ENCODE measurements at regions not wholly inside any gene's neighbourhood (a gene's known extent, or its start where the extent isn't known, plus 50 kb on each side); places are given as distances from the start of the nearest gene placed in this dataset.

GRCh38 chr2:129678751-129679150, 300.7 kb upstream of the RAB6C start:
- H3K27me3 ChIP-seq: no peaks in the 10 kb centered on the region
- TF ChIP-seq POLR2A (IDR thresholded peaks at IDR 0.05) (no peak), CTCF (IDR thresholded peaks at IDR 0.05) (no peak)
- H3K4me1 ChIP-seq: no peaks in the 10 kb centered on the region
- no peak for DNase-seq
- no peaks in the 10 kb centered on the region for H3K36me3 ChIP-seq
- H3K9me3 ChIP-seq: no peaks in the 10 kb centered on the region
- H3K27ac ChIP-seq: no peak overlapping the region
- H3K4me3 ChIP-seq: no peak overlapping the region

- TF ChIP-seq CTCF (IDR thresholded peaks at IDR 0.05) (no peak), POLR2A (IDR thresholded peaks at IDR 0.05) (no peak)
Observed at GRCh38 chr2:129681788-129682187, 297.7 kb upstream of the RAB6C start.

GRCh38 chr2:129689653-129690448, 289.6 kb upstream of the RAB6C start:
- Histone ChIP-seq H3K27me3 (no peaks in the 10 kb centered on the region), H3K9me3 (no peaks in the 10 kb centered on the region), H3K27ac (no peak overlapping the region), H3K4me1 (no peaks in the 10 kb centered on the region), H3K4me3 (no peak overlapping the region), H3K36me3 (no peaks in the 10 kb centered on the region)
- TF ChIP-seq POLR2A (IDR thresholded peaks at IDR 0.05) (no peak), CTCF (IDR thresholded peaks at IDR 0.05) (no peak)
- DNase-seq: no peak

More at GRCh38 chr2:129681788-129682187, 297.7 kb upstream of the RAB6C start:
- no peaks in the 10 kb centered on the region for H3K36me3 ChIP-seq
- no peak overlapping the region for H3K27ac ChIP-seq
- no peaks in the 10 kb centered on the region for H3K4me1 ChIP-seq
- H3K4me3 ChIP-seq: no peak overlapping the region
- no peaks in the 10 kb centered on the region for H3K27me3 ChIP-seq
- no peaks in the 10 kb centered on the region for H3K9me3 ChIP-seq
- no peak for DNase-seq

- Histone ChIP-seq H3K4me3 (no peak overlapping the region), H3K27me3 (no peaks in the 10 kb centered on the region), H3K36me3 (no peaks in the 10 kb centered on the region), H3K27ac (no peak overlapping the region), H3K4me1 (no peaks in the 10 kb centered on the region), H3K9me3 (no peaks in the 10 kb centered on the region)
- no peak for TF ChIP-seq CTCF (IDR thresholded peaks at IDR 0.05)
- TF ChIP-seq POLR2A (IDR thresholded peaks at IDR 0.05): no peak
- DNase-seq: no peak
Observed at GRCh38 chr2:129695496-129695895, 284.0 kb upstream of the RAB6C start.

- H3K27ac ChIP-seq: no peak overlapping the region
- no peak overlapping the region for H3K4me3 ChIP-seq
- no peaks in the 10 kb centered on the region for H3K9me3 ChIP-seq
- H3K27me3 ChIP-seq: no peaks in the 10 kb centered on the region
- TF ChIP-seq CTCF (IDR thresholded peaks at IDR 0.05): no peak
- TF ChIP-seq POLR2A (IDR thresholded peaks at IDR 0.05): no peak
- DNase-seq: no peak
- H3K4me1 ChIP-seq: no peaks in the 10 kb centered on the region
- no peaks in the 10 kb centered on the region for H3K36me3 ChIP-seq
Observed at GRCh38 chr2:129698593-129698992, 280.9 kb upstream of the RAB6C start.

Measured in Peyer's patch (tissue), 4 donors.